Activated T-cell treated with anti-CD3 and anti-CD28 coated beads, Interleukin-2, amount 50 U/mL, for 24 hours (primary cell): ENCODE measurements at regions not wholly inside any gene's neighbourhood (a gene's known extent, or its start where the extent isn't known, plus 50 kb on each side); places are given as distances from the start of the nearest gene placed in this dataset.

Experiments used
- DNase-seq: peaks from one replicate; pipeline ENCODE4 v3.0.0-alpha.2; 2020
- H3K27ac Mint-ChIP-seq: 2 replicates; pipeline ENCODE4 v1.8.0; 2020; ENCODE audit warnings: mild to moderate bottlenecking, mixed read lengths
- H3K27me3 Mint-ChIP-seq: 2 replicates; pipeline ENCODE4 v1.8.0; 2020; ENCODE audit warnings: mixed read lengths
- H3K36me3 Mint-ChIP-seq: 2 replicates; pipeline ENCODE4 v1.8.0; 2020; ENCODE audit warnings: low read depth, mixed read lengths
- H3K4me1 Mint-ChIP-seq: 2 replicates; pipeline ENCODE4 v1.8.0; 2020; ENCODE audit warnings: low read depth, mixed read lengths
- H3K4me3 Mint-ChIP-seq: 2 replicates; pipeline ENCODE4 v1.8.0; 2020; ENCODE audit warnings: mild to moderate bottlenecking, moderate library complexity, mixed read lengths
- H3K9me3 Mint-ChIP-seq: 2 replicates; pipeline ENCODE4 v1.8.0; 2020; ENCODE audit warnings: mixed read lengths

- Mint-ChIP-seq H3K27ac (peak overlapping the region; percentile 99), H3K9me3 (peaks cover 33% of the 10 kb centered on the region), H3K4me3 (peak overlapping the region; percentile 54), H3K4me1 (peaks cover 92% of the 10 kb centered on the region), H3K27me3 (no peaks in the 10 kb centered on the region), H3K36me3 (peaks cover 34% of the 10 kb centered on the region)
- DNase-seq = no peak
Observed at GRCh38 chr6:14742171-14742570, 503.7 kb upstream of the JARID2 start.

DNA sequence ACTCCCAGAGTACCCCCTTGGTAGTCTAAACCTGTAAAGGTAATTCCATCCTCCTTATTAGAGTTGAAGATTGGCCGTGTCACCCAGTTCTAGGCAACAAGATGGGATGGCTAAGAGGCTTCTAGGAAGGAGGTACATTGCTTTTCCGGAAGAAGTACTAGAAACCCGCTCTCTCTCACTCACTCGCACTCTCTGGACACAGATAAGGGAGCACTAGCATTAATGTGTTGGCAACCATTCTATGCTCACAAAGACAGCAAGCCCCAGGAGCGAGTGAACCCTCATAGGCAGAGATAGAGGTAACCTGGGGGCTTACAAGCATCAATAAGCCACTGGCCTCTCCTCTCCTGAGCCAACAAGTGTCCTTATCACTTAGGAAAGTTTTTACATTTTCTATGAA, 503.2 kb upstream of the JARID2 start:
- H3K4me1 Mint-ChIP-seq = peaks cover 92% of the 10 kb centered on the region
- H3K4me3 Mint-ChIP-seq = peak overlapping the region; percentile 54
- H3K36me3 Mint-ChIP-seq = peaks cover 34% of the 10 kb centered on the region
- H3K27ac Mint-ChIP-seq = peak overlapping the region; percentile 99
- no peak for DNase-seq
- no peaks in the 10 kb centered on the region for H3K27me3 Mint-ChIP-seq
- peaks cover 33% of the 10 kb centered on the region for H3K9me3 Mint-ChIP-seq

DNA sequence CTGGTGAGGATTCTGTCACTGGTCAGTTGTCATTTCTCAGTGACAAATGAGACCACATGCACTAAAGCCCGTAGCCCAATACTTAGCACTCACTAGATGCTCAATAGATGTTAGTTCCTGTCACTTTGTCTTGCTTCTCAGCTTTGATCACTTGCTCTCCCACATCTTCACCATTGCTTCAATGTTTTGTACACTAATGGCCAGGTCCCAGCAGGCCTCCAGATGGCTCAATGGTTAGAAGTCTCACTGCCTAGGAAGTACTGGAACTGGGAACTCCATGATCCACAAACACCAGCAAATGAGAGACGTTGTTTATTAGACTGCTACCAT, 502.8 kb upstream of the JARID2 start:
- no peak for DNase-seq
- Mint-ChIP-seq H3K4me3 (peak overlapping the region; percentile 54), H3K4me1 (peaks cover 93% of the 10 kb centered on the region), H3K27ac (peak overlapping the region; percentile 99), H3K36me3 (peaks cover 34% of the 10 kb centered on the region), H3K27me3 (no peaks in the 10 kb centered on the region), H3K9me3 (peaks cover 33% of the 10 kb centered on the region)

DNA sequence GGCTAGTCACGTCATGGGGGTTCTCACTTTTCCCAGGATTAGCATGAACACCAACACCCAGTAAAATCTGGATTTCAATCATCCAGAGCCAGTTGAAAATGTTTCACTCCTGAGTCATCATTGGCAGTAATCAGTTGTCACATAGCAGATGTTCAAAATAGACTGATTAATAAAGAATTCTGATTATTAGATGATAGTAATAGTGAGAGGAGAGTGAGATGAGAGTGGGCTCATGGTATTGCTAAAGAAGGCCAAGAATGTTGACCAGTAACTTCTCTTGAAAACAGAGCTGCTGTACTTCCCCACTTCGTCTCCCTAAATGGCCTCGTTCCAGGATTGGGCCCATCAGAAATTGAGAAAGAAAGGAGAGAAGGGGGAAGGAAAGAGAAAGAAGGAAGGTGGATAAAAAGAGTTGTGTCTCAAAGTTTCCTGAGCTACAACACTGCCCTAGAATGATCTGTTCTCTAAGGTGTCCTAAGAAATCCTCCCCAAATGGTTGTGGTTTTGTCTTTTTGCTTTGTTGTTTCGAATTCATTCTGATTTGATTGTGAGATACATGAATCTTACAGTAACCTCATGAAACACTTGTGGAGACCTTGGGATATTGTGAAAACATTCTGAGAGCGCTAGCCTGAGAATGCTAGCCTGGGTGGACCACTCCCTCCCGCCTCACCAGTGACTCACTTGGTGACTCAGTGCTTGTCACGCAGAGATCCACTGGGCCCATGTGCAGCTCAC, 502.2 kb upstream of the JARID2 start:
- DNase-seq = peak; percentile 83

GRCh38 chr6:14744212-14744556, 501.7 kb upstream of the JARID2 start:
- H3K9me3 Mint-ChIP-seq = peaks cover 30% of the 10 kb centered on the region
- H3K4me3 Mint-ChIP-seq = peak overlapping the region; percentile 54
- peak overlapping the region; percentile 99 for H3K27ac Mint-ChIP-seq
- peaks cover 92% of the 10 kb centered on the region for H3K4me1 Mint-ChIP-seq
- DNase-seq = no peak
- peaks cover 30% of the 10 kb centered on the region for H3K36me3 Mint-ChIP-seq
- H3K27me3 Mint-ChIP-seq = no peaks in the 10 kb centered on the region

More for the DNA sequence above, 502.2 kb upstream of the JARID2 start:
- Mint-ChIP-seq H3K27me3 (no peaks in the 10 kb centered on the region), H3K4me3 (peak overlapping the region; percentile 54), H3K9me3 (peaks cover 33% of the 10 kb centered on the region), H3K27ac (peak overlapping the region; percentile 99), H3K36me3 (peaks cover 32% of the 10 kb centered on the region), H3K4me1 (peaks cover 92% of the 10 kb centered on the region)

DNA sequence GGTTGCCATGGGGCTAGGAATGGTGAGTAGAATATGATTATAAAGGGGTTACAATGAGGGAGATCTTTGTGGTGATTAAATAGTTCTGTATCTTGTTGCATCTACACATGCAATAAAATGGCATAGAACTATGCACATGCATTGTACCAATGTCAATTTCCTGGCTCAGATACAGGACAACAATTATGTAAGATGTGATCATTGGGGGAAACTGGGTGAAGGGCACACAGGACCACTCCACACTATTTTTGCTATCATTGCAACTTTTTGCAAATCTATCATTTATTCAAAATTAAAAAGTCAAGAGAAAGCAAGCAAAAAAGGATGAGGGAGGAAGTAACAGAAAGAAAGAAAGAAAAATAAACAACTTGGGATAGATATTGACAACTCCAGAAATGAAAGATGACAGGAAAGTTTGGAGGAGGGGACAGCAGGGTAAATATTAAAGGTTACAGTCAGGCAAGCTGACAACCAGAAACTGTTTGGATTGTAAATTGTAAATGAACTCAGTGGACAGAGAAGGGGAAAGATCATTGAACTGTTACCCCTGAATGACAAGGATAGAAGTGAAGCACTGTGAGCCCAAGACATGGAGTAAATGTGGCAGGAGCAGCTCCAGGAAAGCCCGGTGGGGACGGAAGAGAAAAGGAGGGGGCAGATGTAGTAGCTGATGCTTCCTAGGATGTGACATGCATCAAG, 499.6 kb upstream of the JARID2 start:
- Mint-ChIP-seq H3K27ac (peak overlapping the region; percentile 99), H3K4me1 (peaks cover 90% of the 10 kb centered on the region), H3K9me3 (peaks cover 13% of the 10 kb centered on the region), H3K4me3 (no peak overlapping the region), H3K27me3 (no peaks in the 10 kb centered on the region), H3K36me3 (peaks cover 12% of the 10 kb centered on the region)
- no peak for DNase-seq

DNA sequence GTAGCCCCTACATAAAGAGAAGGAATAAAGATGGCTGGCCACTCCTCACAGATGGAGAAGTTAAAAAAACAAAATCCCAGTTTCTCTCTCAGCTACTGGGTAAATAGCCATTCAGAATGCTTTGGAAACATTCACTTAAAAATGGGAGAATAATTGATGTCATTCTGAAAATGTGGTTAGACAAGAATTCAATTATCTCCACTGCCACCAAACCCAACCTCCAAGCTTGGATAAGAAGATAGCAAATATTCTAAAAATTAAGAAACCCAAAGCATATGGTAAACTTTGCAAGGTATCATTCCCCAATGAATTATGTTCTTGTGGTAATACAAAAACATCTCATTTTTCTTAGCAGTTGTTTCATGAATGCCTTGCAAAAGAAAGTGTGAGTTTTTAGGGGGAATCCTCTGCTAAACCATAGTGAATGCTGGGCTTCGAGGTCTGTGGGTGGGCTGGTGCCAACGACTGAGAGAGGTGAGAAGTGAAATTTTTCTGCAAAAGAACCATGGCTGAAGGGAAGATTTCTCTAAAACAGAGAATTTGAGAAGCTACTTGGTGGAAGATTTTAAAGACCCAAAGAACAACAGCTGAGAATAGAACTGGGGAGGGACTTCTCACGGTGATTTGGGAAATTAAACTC, 497.9 kb upstream of the JARID2 start:
- peak overlapping the region; percentile 34 for H3K4me3 Mint-ChIP-seq
- no peaks in the 10 kb centered on the region for H3K27me3 Mint-ChIP-seq
- peak overlapping the region; percentile 99 for H3K27ac Mint-ChIP-seq
- peak; percentile 57 for DNase-seq
- H3K9me3 Mint-ChIP-seq = peaks cover 8% of the 10 kb centered on the region
- peaks cover 2% of the 10 kb centered on the region for H3K36me3 Mint-ChIP-seq
- H3K4me1 Mint-ChIP-seq = peaks cover 85% of the 10 kb centered on the region

DNA sequence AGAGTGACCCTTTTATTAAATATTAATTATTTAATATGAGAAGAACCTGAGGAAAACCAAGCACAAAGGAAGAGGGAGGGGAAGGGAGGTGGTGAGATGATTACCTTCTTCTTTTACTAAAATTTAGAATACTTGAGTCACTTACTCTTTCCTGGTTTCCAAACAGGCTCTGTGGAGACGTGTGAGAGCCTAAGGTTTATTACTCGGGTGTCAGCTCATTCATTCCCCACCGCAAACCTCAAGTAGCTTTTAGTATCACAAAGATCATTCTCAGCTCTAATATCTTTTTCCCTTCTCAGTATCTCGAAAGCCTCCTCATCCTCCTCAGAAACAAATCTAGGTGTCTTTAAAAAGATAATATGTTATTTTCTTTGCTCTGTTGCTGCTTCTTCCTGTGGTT, 497.2 kb upstream of the JARID2 start:
- no peak for DNase-seq
- Mint-ChIP-seq H3K27me3 (no peaks in the 10 kb centered on the region), H3K9me3 (peaks cover 8% of the 10 kb centered on the region), H3K36me3 (peaks cover 2% of the 10 kb centered on the region), H3K27ac (peak overlapping the region; percentile 99), H3K4me1 (peaks cover 82% of the 10 kb centered on the region), H3K4me3 (peak overlapping the region; percentile 21)

GRCh38 chr6:14750059-14750661, 495.7 kb upstream of the JARID2 start:
- Mint-ChIP-seq H3K4me1 (peaks cover 81% of the 10 kb centered on the region), H3K9me3 (peaks cover 6% of the 10 kb centered on the region), H3K27me3 (no peaks in the 10 kb centered on the region), H3K36me3 (no peaks in the 10 kb centered on the region), H3K4me3 (no peak overlapping the region), H3K27ac (peak overlapping the region; percentile 90)
- DNase-seq = no peak

- no peak overlapping the region for H3K27ac Mint-ChIP-seq
- H3K9me3 Mint-ChIP-seq = peaks cover 3% of the 10 kb centered on the region
- no peak overlapping the region for H3K4me3 Mint-ChIP-seq
- no peaks in the 10 kb centered on the region for H3K36me3 Mint-ChIP-seq
- DNase-seq = no peak
- peaks cover 80% of the 10 kb centered on the region for H3K4me1 Mint-ChIP-seq
- H3K27me3 Mint-ChIP-seq = no peaks in the 10 kb centered on the region
Observed at GRCh38 chr6:14751645-14752175, 494.2 kb upstream of the JARID2 start.

GRCh38 chr6:14754751-14755513, 490.9 kb upstream of the JARID2 start:
- peak; percentile 65 for DNase-seq
- Mint-ChIP-seq H3K27me3 (no peaks in the 10 kb centered on the region), H3K4me3 (peak overlapping the region; percentile 52), H3K27ac (peak overlapping the region; percentile 99), H3K9me3 (peaks cover 3% of the 10 kb centered on the region), H3K4me1 (peaks cover 77% of the 10 kb centered on the region), H3K36me3 (no peaks in the 10 kb centered on the region)

- Mint-ChIP-seq H3K27ac (peak overlapping the region; percentile 99), H3K9me3 (peaks cover 3% of the 10 kb centered on the region), H3K36me3 (no peaks in the 10 kb centered on the region), H3K4me3 (no peak overlapping the region), H3K4me1 (peaks cover 71% of the 10 kb centered on the region), H3K27me3 (no peaks in the 10 kb centered on the region)
- DNase-seq = no peak
Observed at GRCh38 chr6:14756340-14756739, 489.5 kb upstream of the JARID2 start.

DNA sequence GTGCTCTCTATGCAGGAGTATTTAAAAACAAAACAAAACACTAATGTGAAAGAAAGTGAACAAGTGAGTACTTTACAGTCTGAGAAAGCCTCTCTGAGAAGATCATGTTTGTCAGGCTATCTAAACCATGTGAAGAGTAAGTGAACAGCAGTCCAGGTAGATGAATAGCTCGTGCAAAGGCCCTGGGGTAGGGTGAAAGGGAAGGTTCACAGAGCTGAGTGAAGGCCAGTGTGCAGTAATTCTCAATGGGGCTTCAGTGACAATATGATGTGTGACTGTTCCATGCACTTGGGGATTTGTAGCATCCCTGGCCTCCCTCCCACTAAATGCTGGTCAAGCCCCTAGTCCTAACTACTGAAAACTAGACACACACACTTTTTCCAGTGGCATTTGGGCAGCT, 488.9 kb upstream of the JARID2 start:
- H3K4me1 Mint-ChIP-seq = peaks cover 68% of the 10 kb centered on the region
- H3K36me3 Mint-ChIP-seq = no peaks in the 10 kb centered on the region
- no peak for DNase-seq
- H3K9me3 Mint-ChIP-seq = peaks cover 3% of the 10 kb centered on the region
- H3K4me3 Mint-ChIP-seq = no peak overlapping the region
- H3K27me3 Mint-ChIP-seq = no peaks in the 10 kb centered on the region
- peak overlapping the region; percentile 99 for H3K27ac Mint-ChIP-seq

DNA sequence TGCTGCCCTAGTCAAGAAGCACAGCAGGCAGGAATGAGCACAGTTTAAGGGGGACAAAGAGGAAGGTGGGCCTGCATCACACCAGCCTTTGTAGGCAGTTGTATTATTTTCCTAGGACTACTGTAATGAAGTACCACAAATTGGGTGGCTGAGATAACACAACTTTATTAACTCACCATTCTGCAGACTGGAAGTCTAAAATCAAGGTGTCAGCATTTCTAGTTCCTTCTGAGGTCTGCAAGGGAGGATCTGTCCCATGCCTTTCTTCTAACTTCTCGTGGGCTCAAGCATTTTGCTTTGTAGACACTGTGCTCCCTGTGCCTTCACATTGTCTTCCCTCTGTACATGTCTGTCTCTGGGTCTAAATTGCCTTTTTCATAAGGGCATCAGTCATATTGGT, 488.5 kb upstream of the JARID2 start:
- DNase-seq = no peak
- no peaks in the 10 kb centered on the region for H3K36me3 Mint-ChIP-seq
- H3K27me3 Mint-ChIP-seq = no peaks in the 10 kb centered on the region
- peaks cover 3% of the 10 kb centered on the region for H3K9me3 Mint-ChIP-seq
- H3K4me3 Mint-ChIP-seq = no peak overlapping the region
- H3K4me1 Mint-ChIP-seq = peaks cover 64% of the 10 kb centered on the region
- peak overlapping the region; percentile 99 for H3K27ac Mint-ChIP-seq
